Muscle layer of duodenum (tissue), 2 donors: ENCODE measurements at regions not wholly inside any gene's neighbourhood (a gene's known extent, or its start where the extent isn't known, plus 50 kb on each side); places are given as distances from the start of the nearest gene placed in this dataset.

Experiments
- H3K27ac ChIP-seq: one replicate; pipeline ENCODE4 v1.7.0; 2013; ENCODE audit warnings: mild to moderate bottlenecking, low read length
- H3K27me3 ChIP-seq: one replicate; pipeline ENCODE4 v1.7.0; 2013; ENCODE audit warnings: low read depth, mild to moderate bottlenecking, control low read depth, low read length
- H3K36me3 ChIP-seq, 2 donors: one replicate each; pipeline ENCODE4 v1.7.0; 2013; ENCODE audit warnings: low read length in 2 of 2, control low read depth in 1 of 2, mild to moderate bottlenecking in 1 of 2; ENCODE audit not compliant: insufficient read depth in 2 of 2, control insufficient read depth in 1 of 2
- H3K4me1 ChIP-seq, 2 donors: one replicate each; pipeline ENCODE4 v1.7.0; 2013; ENCODE audit warnings: low read length in 2 of 2, mild to moderate bottlenecking in 2 of 2, control low read depth in 1 of 2, moderate library complexity in 1 of 2; ENCODE audit not compliant: insufficient read depth in 2 of 2, control insufficient read depth in 1 of 2
- H3K4me3 ChIP-seq, 2 donors: one replicate each; pipeline ENCODE4 v1.7.0; 2013; ENCODE audit warnings: low read length in 2 of 2, low read depth in 1 of 2, mild to moderate bottlenecking in 1 of 2
- H3K9me3 ChIP-seq, 2 donors: one replicate each; pipeline ENCODE4 v1.7.0; 2013; ENCODE audit warnings: low read length in 2 of 2, control low read depth in 1 of 2, mild to moderate bottlenecking in 1 of 2; ENCODE audit not compliant: control insufficient read depth in 1 of 2
- donor health status: healthy.

DNA sequence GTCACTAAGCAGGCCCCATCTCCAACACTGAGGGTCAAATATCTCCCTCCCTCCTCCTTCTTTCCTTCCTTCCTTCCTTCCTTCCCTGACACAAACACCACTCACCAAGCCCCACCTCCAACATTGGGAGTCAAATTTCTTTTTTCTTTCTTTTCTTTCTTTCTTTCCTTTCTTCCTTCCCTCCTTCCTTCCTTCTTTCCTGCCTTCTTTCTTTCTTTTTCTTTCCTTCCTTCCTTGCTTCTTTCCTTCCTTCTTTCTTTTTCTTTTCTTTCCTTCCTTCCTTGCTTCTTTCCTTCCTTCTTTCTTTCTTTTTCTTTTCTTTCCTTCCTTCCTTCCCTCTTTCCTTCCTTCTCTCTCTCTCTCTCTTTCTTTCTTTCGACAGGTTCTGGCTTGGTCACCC lies 79.2 kb upstream of the ETS2 start:
- Histone ChIP-seq H3K27ac (no peak overlapping the region), H3K4me3 (no peak overlapping the region), H3K36me3 (no peaks in the 10 kb centered on the region), H3K9me3 (peaks cover 10 to 18% of the 10 kb centered on the region in 2 donors), H3K4me1 (no peaks in the 10 kb centered on the region), H3K27me3 (no peaks in the 10 kb centered on the region)

DNA sequence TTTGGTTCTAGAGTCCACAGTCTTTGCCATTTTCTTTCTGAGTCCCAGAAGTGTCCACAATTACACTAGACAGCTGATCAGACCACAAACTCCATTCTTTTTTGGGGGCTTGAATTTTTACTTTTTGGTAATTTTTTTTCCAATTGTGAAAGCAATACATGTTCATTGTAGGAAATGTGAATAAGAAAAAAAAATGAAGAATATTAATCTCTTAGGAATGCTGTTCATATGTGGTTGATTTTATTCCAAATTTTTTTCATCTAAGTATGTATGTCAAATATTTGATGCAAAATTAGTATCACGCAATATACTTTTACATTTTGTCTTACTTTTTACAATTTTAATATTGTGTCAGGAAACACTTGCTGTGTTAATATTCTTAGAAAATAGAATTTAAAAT lies 76.4 kb upstream of the ETS2 start:
- Histone ChIP-seq H3K27ac (no peak overlapping the region), H3K4me1 (peaks cover 0 to 4% of the 10 kb centered on the region in 2 donors), H3K36me3 (no peaks in the 10 kb centered on the region), H3K27me3 (no peaks in the 10 kb centered on the region), H3K4me3 (no peak overlapping the region), H3K9me3 (peaks cover 10 to 18% of the 10 kb centered on the region in 2 donors)

GRCh38 chr21:38729754-38730379 lies 75.9 kb upstream of the ETS2 start:
- no peak overlapping the region for H3K4me3 ChIP-seq
- H3K27me3 ChIP-seq, result no peaks in the 10 kb centered on the region
- peaks cover 0 to 10% of the 10 kb centered on the region in 2 donors for H3K4me1 ChIP-seq
- H3K27ac ChIP-seq, result no peak overlapping the region
- peaks cover 10 to 15% of the 10 kb centered on the region in 2 donors for H3K9me3 ChIP-seq
- no peaks in the 10 kb centered on the region for H3K36me3 ChIP-seq

DNA sequence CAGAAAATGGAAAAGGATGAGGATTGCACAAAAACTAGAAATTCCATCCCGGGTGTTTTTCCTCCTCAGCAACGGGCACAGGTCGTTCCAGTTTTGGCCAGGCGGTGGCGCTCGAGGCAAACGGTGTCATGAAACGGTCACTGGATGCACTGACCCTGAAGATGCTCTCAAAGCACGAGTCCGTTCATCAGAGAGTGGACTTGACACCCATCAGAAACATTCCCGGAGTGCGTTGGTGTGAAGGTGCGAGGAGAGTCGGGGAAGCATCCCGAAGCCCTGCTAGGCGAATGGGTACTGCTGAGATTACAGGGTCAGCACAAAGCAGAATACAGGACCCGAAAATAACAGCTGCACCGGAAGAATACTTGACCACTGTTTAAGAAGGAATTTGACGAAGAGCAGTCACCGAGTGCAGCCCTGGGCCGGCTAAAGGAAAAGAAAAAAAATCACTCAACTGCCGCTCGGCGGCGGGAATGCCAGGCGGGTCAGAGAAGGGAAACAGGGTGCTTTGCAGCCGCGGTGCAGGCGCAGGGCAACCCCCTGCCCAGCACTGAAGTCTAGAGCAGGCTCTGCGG lies 71.7 kb upstream of the ETS2 start:
- no peaks in the 10 kb centered on the region for H3K27me3 ChIP-seq
- H3K4me1 ChIP-seq, result peaks cover 0 to 12% of the 10 kb centered on the region in 2 donors
- H3K9me3 ChIP-seq, result no peaks in the 10 kb centered on the region
- peak overlapping the region; percentile 49 to 63 for H3K4me3 ChIP-seq
- peak overlapping the region; percentile 76 for H3K27ac ChIP-seq
- H3K36me3 ChIP-seq, result no peaks in the 10 kb centered on the region

DNA sequence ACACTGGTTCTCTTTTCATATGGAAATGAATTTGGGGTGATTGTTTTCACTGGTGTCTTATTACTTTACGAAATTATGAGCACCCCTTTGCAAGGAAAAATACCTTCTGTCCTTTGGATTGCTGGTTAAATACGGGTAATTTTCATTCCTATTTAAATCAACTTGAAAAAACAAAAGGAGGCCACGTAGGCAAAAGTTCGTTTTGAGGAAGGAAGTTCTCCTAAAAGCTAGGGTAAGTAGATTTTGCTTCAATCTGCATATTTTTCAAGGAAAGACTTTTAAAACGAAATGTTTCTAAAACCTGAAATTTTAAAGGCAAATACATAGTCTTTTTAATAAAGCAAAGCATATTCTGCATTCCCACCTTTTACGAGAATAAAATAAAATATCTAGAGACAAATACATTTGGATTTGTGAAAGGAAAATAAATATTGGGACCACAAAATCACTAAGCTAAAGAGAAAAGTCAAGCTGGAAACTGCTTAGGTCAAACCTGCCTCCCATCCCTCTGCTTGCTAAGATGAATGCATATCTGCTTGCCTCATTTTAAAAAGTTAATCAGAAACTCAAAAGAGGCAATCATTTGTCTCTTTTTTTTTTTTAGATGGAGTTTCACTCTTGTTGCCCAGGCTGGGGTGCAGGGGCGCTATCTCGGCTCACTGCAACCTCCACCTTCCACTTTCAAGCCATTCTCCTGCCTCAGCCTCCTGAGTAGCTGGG lies 70.9 kb upstream of the ETS2 start:
- H3K4me1 ChIP-seq, result peaks cover 0 to 12% of the 10 kb centered on the region in 2 donors
- no peaks in the 10 kb centered on the region for H3K27me3 ChIP-seq
- no peaks in the 10 kb centered on the region for H3K36me3 ChIP-seq
- peak overlapping the region; percentile 49 to 63 for H3K4me3 ChIP-seq
- peak overlapping the region; percentile 76 for H3K27ac ChIP-seq
- H3K9me3 ChIP-seq, result no peaks in the 10 kb centered on the region

GRCh38 chr21:38735626-38736206 lies 70.0 kb upstream of the ETS2 start:
- peaks cover 0 to 12% of the 10 kb centered on the region in 2 donors for H3K4me1 ChIP-seq
- H3K4me3 ChIP-seq, result no peak overlapping the region
- no peaks in the 10 kb centered on the region for H3K27me3 ChIP-seq
- no peaks in the 10 kb centered on the region for H3K36me3 ChIP-seq
- no peak overlapping the region for H3K27ac ChIP-seq
- H3K9me3 ChIP-seq, result no peaks in the 10 kb centered on the region

GRCh38 chr21:38740090-38740489 lies 65.6 kb upstream of the ETS2 start:
- H3K27ac ChIP-seq, result no peak overlapping the region
- H3K36me3 ChIP-seq, result no peaks in the 10 kb centered on the region
- no peaks in the 10 kb centered on the region for H3K9me3 ChIP-seq
- H3K4me1 ChIP-seq, result no peaks in the 10 kb centered on the region
- no peaks in the 10 kb centered on the region for H3K27me3 ChIP-seq
- H3K4me3 ChIP-seq, result peak overlapping the region in 1 of 2 donors; percentile 9

GRCh38 chr21:38741092-38741949 lies 64.4 kb upstream of the ETS2 start:
- Histone ChIP-seq H3K36me3 (no peaks in the 10 kb centered on the region), H3K4me1 (no peaks in the 10 kb centered on the region), H3K4me3 (no peak overlapping the region), H3K27ac (no peak overlapping the region), H3K27me3 (no peaks in the 10 kb centered on the region), H3K9me3 (no peaks in the 10 kb centered on the region)

DNA sequence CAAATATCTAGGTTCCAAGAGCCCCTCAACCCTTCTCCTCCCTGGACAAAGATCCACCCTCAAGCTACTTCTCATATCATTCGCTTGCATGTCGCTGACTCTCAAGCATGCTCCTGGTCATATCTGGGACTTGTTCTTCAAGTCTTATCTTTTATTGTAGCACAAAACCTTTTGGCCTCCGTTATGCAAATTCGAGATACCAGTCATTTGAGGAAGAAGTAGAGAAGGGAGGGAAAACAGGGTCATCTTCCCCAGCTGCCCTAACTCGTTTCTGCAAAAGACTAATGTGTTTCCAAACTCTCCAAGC lies 63.8 kb upstream of the ETS2 start:
- Histone ChIP-seq H3K36me3 (no peaks in the 10 kb centered on the region), H3K27me3 (no peaks in the 10 kb centered on the region), H3K9me3 (no peaks in the 10 kb centered on the region), H3K4me1 (no peaks in the 10 kb centered on the region), H3K27ac (no peak overlapping the region), H3K4me3 (no peak overlapping the region)

DNA sequence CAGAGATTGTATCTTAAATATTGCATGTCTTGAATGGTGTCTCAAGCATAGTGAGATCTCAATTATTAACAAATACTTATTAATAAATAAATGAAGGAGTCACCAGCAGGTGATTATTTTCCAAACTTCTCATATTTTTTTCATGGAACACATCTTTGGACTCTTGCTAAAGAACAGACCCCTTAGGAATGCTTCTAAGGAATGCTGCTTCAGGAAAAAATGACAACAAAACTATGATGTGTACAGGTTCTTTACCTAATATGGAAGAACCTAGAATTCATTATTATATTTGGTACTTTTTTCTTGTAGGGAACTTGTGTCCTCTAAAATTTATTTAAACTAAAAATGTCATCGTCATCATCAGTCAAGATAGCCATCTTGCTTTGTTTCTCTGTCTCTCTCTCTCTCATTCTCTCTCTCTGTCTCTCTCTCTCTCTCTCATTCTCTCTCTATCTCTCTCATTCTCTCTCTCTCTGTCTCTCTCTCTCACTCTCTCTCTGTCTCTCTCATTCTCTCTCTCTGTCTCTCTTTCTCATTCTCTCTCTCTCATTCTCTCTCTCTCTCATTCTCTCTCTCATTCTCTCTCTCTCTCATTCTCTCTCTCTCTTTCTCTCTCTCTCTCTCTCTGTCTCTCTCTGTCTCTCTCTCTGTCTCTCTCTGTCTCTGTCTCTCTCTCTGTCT lies 63.0 kb upstream of the ETS2 start:
- no peaks in the 10 kb centered on the region for H3K27me3 ChIP-seq
- no peak overlapping the region for H3K27ac ChIP-seq
- no peaks in the 10 kb centered on the region for H3K36me3 ChIP-seq
- no peaks in the 10 kb centered on the region for H3K4me1 ChIP-seq
- no peaks in the 10 kb centered on the region for H3K9me3 ChIP-seq
- H3K4me3 ChIP-seq, result no peak overlapping the region
